ENCODE measurements at regions not wholly inside any gene's neighbourhood (a gene's known extent, or its start where the extent isn't known, plus 50 kb on each side); places are given as distances from the start of the nearest gene placed in this dataset.

- Histone ChIP-seq H2BK120ac (ENCODE audit: low read depth, low read length) (no peak overlapping the region), H3K27me3 (ENCODE audit: control insufficient read depth, insufficient read depth, low read length) (no peaks in the 10 kb centered on the region), H3K23ac (ENCODE audit: low read depth, low read length) (no peak overlapping the region), H3K4me1 (ENCODE audit: control insufficient read depth, insufficient read depth, low read length) (no peaks in the 10 kb centered on the region; the same call in 1 of the 2 replicates), H3K9me1 (ENCODE audit: insufficient read depth, low read length) (no peaks in the 10 kb centered on the region), H4K91ac (ENCODE audit: insufficient read depth, low read depth, low read length) (no peak overlapping the region), H2AK9ac (replicated peaks; ENCODE audit: low read depth, low read length, poor library complexity) (no peak overlapping the region), H2BK5ac (ENCODE audit: low read depth, low read length, poor library complexity, severe bottlenecking) (no peak overlapping the region), H4K5ac (ENCODE audit: low read depth, low read length) (no peak overlapping the region), H3K9me3 (ENCODE audit: control insufficient read depth, insufficient read depth, low read length) (no peaks in the 10 kb centered on the region), H4K8ac (ENCODE audit: low read depth in 2 of 2, low read length in 2 of 2) (no peak overlapping the region), H3K18ac (ENCODE audit: low read depth, low read length) (no peak overlapping the region), H2BK15ac (ENCODE audit: low read depth, low read length) (no peak overlapping the region), H2AFZ (replicated peaks; ENCODE audit: low read length, poor library complexity) (no peak overlapping the region), H3K79me1 (ENCODE audit: low read depth in 1 of 2, low read length in 2 of 2) (no peaks in the 10 kb centered on the region), H3K14ac (replicated peaks; ENCODE audit: low read depth, low read length) (no peak overlapping the region), H2AK5ac (ENCODE audit: low read depth, low read length) (no peak overlapping the region), H3K4me3 (ENCODE audit: insufficient read depth, low read depth, low read length) (no peak overlapping the region), H3K9ac (ENCODE audit: low read depth, low read length) (no peak overlapping the region), H2BK20ac (ENCODE audit: low read depth, low read length) (no peak overlapping the region), H3K4ac (ENCODE audit: low read depth, low read length) (no peak overlapping the region), H3K56ac (ENCODE audit: extremely low read depth, insufficient read depth, low read length) (no peak overlapping the region), H3K4me2 (ENCODE audit: low read depth, low read length) (peak overlapping the region; percentile 62; the same call in 1 of the 2 replicates), H3K27ac (ENCODE audit: insufficient read depth, low read length) (no peak overlapping the region), H4K20me1 (ENCODE audit: insufficient read depth, low read length) (no peaks in the 10 kb centered on the region), H3K36me3 (ENCODE audit: control insufficient read depth, insufficient read depth, low read length) (no peaks in the 10 kb centered on the region)
- intact Hi-C loops (cut with micrococcal nuclease), result no loop called here
- no peak for ATAC-seq (ENCODE audit: low read depth)
- DNase-seq, result no peak
- dilution Hi-C loops (cut with HindIII; ENCODE audit: low sequenced_read_pairs, unreplicated experiment), result no loop called here
- CTCF ChIA-PET, result interaction anchor here (0.7 kb wide), 2 partner anchors 14 to 1262 kb away, joined by 3 to 5 read pairs; no protein-coding TSS in a partner anchor
- BruUV-seq (replicated peaks), result no TSS peak
- no peak for TF ChIP-seq MXI1 (IDR thresholded peaks at IDR 0.05; ENCODE audit: borderline replicate concordance, low read depth, low read length)
- TF ChIP-seq FOS (IDR thresholded peaks at IDR 0.05; ENCODE audit: low read depth, low read length), result no peak
- TF ChIP-seq RAD21 (IDR thresholded peaks at IDR 0.05; ENCODE audit: low read length), result no peak
- no peak for TF ChIP-seq MAZ (IDR thresholded peaks at IDR 0.05; ENCODE audit: borderline replicate concordance, low read depth, low read length)
- TF ChIP-seq POLR2A (IDR thresholded peaks at IDR 0.05; ENCODE audit: low read depth, low read length), result no peak
- no peak for TF ChIP-seq NFE2L2 (IDR thresholded peaks at IDR 0.05; ENCODE audit: low read depth, low read length)
- TF ChIP-seq MAFK (IDR thresholded peaks at IDR 0.05; ENCODE audit: low read depth, low read length), result no peak
- no peak for TF ChIP-seq CHD1 (IDR thresholded peaks at IDR 0.05; ENCODE audit: low read depth, low read length)
- no peak for TF ChIP-seq RFX5 (IDR thresholded peaks at IDR 0.05; ENCODE audit: low read depth, low read length)
- TF ChIP-seq RCOR1 (IDR thresholded peaks at IDR 0.05; ENCODE audit: insufficient replicate concordance, low read length), result no peak
- in situ Hi-C loops (cut with MboI; ENCODE audit: low sequenced_read_pairs), result no loop called here
- POLR2A ChIA-PET (ENCODE audit: unreplicated experiment), result no interaction called here
- WGBS, 2 experiments (ENCODE audit: extremely low coverage in 2 of 2, insufficient read length in 1 of 2), result no CpG with 5 or more reads among the region's 5 CpGs
Observed at GRCh38 chr4:177611974-177612664, 169.9 kb upstream of the AGA start.

Data from IMR-90 (cell line).